Activated CD8-positive, alpha-beta T cell treated with anti-CD3 and anti-CD28 coated beads for 36 hours (primary cell): ENCODE measurements at regions not wholly inside any gene's neighbourhood (a gene's known extent, or its start where the extent isn't known, plus 50 kb on each side); places are given as distances from the start of the nearest gene placed in this dataset.

Source experiments
- ATAC-seq: fragments of 200-7000 bp; cut with Tn5 transposase; one replicate; pipeline ENCODE4 v1.10.0; 2021; ENCODE audit warnings: mild to moderate bottlenecking, moderate library complexity
- CTCF ChIA-PET: fragments of 350-600 bp; sonication (Branson Sonifier 250); formaldehyde crosslinking; loops from one replicate; lab custom pipeline; 2021; ENCODE audit warnings: antibody characterized with exemption; lab: Charles Lee
- POLR2A ChIA-PET: fragments of 350-600 bp; sonication (Branson Sonifier 250); formaldehyde crosslinking; loops from one replicate; lab custom pipeline; 2021; ENCODE audit warnings: antibody characterized with exemption; lab: Charles Lee
- DNase-seq: peaks from one replicate; pipeline ENCODE4 v3.0.0-alpha.2; 2020
- H3K27ac Mint-ChIP-seq: one replicate; pipeline ENCODE4 v1.8.0; 2021; ENCODE audit warnings: mild to moderate bottlenecking, mixed read lengths
- H3K27me3 Mint-ChIP-seq: one replicate; pipeline ENCODE4 v1.8.0; 2021; ENCODE audit warnings: mixed read lengths
- H3K36me3 Mint-ChIP-seq: one replicate; pipeline ENCODE4 v1.8.0; 2021; ENCODE audit warnings: low read depth, mixed read lengths
- H3K4me1 Mint-ChIP-seq: one replicate; pipeline ENCODE4 v1.8.0; 2021; ENCODE audit warnings: low read depth, mixed read lengths
- H3K4me3 Mint-ChIP-seq: one replicate; pipeline ENCODE4 v1.8.0; 2021; ENCODE audit warnings: mild to moderate bottlenecking, moderate library complexity, mixed read lengths
- H3K9me3 Mint-ChIP-seq: one replicate; pipeline ENCODE4 v1.8.0; 2021; ENCODE audit warnings: mixed read lengths
- intact Hi-C: fragments of 100-400 bp; cut with micrococcal nuclease; formaldehyde crosslinking; loops from one replicate; pipeline ENCODE4 v1.10.0; 2022
- TF ChIP-seq, protein P1 (sequence below): fragments of 200-600 bp; IDR thresholded peaks from one replicate; pipeline ENCODE4 v1.8.0; 2022; ENCODE audit warnings: antibody characterized with exemption, mild to moderate bottlenecking

DNA sequence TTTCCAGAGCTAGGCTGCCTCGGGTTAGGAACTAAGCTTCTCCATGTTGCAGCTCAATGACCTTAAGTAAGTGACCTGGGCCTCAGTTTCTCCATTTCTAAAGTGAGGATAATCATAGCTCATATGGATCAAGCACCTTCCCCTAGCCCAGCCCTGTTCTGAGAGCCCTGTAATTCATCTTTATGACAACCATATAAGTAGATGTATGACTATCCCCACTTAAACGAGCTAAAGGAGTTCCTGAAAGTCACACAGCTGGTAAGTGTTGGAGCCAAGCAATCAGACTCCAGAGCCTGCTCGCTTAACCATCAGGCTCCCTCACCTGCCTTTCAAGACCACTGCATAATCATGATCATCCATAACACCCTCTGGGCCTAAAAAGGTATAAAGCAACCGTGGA is 135.4 kb downstream of the SP3 start:
- no peaks in the 10 kb centered on the region for H3K36me3 Mint-ChIP-seq
- DNase-seq = no peak
- ChIA-PET CTCF (interaction anchor here (1.3 kb wide), 1 partner anchor 38 kb away, joined by 3 read pairs; no protein-coding TSS in a partner anchor), POLR2A (no interaction called here)
- no peaks in the 10 kb centered on the region for H3K9me3 Mint-ChIP-seq
- no peak overlapping the region for H3K4me3 Mint-ChIP-seq
- TF ChIP-seq, protein P1, sequence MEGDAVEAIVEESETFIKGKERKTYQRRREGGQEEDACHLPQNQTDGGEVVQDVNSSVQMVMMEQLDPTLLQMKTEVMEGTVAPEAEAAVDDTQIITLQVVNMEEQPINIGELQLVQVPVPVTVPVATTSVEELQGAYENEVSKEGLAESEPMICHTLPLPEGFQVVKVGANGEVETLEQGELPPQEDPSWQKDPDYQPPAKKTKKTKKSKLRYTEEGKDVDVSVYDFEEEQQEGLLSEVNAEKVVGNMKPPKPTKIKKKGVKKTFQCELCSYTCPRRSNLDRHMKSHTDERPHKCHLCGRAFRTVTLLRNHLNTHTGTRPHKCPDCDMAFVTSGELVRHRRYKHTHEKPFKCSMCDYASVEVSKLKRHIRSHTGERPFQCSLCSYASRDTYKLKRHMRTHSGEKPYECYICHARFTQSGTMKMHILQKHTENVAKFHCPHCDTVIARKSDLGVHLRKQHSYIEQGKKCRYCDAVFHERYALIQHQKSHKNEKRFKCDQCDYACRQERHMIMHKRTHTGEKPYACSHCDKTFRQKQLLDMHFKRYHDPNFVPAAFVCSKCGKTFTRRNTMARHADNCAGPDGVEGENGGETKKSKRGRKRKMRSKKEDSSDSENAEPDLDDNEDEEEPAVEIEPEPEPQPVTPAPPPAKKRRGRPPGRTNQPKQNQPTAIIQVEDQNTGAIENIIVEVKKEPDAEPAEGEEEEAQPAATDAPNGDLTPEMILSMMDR = no peak
- peaks cover 3% of the 10 kb centered on the region for H3K4me1 Mint-ChIP-seq
- no peak for ATAC-seq
- peaks cover 9% of the 10 kb centered on the region for H3K27me3 Mint-ChIP-seq
- intact Hi-C loops = no loop called here
- H3K27ac Mint-ChIP-seq = no peak overlapping the region

- Mint-ChIP-seq H3K4me3 (no peak overlapping the region), H3K36me3 (no peaks in the 10 kb centered on the region), H3K9me3 (no peaks in the 10 kb centered on the region), H3K27me3 (peaks cover 9% of the 10 kb centered on the region), H3K4me1 (peaks cover 3% of the 10 kb centered on the region), H3K27ac (no peak overlapping the region)
- ChIA-PET POLR2A (no interaction called here), CTCF (interaction anchor here (1.3 kb wide), 1 partner anchor 37 kb away, joined by 3 read pairs; no protein-coding TSS in a partner anchor)
- TF ChIP-seq, protein P1 = no peak
- ATAC-seq (no peak), DNase-seq (no peak)
- intact Hi-C loops = no loop called here
Observed at GRCh38 chr2:173830170-173830569, 135.0 kb downstream of the SP3 start.

DNA sequence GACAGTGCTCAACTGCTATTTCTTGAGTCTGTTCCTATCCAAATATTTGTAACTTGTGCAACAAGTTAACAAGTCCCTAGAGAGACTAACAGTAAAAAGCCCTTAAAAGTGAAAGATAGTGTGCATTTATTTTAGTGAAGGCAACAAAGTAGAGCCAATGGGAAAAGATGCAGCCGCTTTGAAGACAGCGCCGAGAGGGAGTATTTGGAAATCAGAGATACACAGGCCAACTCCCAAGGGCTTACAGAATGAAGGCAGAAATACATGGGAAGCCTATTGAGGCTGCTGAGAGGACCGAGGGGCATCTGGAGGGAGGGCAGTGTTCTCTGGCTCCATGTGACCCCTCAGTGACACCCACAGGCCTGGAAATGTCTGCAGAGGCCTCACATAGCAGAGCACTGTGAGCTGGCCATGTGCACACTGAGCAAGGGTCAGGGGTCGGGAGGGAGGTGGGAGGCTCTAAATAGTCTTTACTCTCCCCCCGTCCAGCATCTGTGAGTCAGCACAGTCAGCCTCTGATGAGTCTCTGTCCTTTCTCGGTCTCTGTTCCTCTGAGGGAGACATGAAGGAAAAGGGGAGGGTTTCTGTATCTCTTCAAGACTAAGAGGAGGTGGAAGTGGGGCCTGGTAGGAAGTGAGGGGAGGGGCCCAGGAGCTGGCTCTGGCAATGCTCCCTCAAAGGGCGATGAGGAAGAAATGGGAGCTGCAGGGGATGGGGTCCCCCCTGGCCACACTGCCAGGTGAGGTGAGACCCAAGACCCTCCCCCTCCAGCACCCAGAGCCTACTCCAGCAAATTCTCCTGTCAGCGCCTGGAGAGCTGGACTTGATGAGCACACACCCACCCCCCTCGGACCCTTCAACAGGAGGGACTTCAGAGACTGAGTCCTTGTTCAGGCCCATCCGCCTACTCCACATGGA is 133.6 kb downstream of the SP3 start:
- H3K4me1 Mint-ChIP-seq = peaks cover 3% of the 10 kb centered on the region
- no peak overlapping the region for H3K27ac Mint-ChIP-seq
- ATAC-seq (no peak), DNase-seq (no peak)
- no peaks in the 10 kb centered on the region for H3K9me3 Mint-ChIP-seq
- ChIA-PET POLR2A (no interaction called here), CTCF (no interaction called here)
- intact Hi-C loops = no loop called here
- H3K36me3 Mint-ChIP-seq = no peaks in the 10 kb centered on the region
- H3K27me3 Mint-ChIP-seq = peaks cover 7% of the 10 kb centered on the region
- H3K4me3 Mint-ChIP-seq = no peak overlapping the region
- TF ChIP-seq, protein P1 = no peak

GRCh38 chr2:173834141-173834540 is 131.0 kb downstream of the SP3 start:
- H3K36me3 Mint-ChIP-seq = no peaks in the 10 kb centered on the region
- no peaks in the 10 kb centered on the region for H3K4me1 Mint-ChIP-seq
- POLR2A ChIA-PET = no interaction called here
- ATAC-seq (no peak), DNase-seq (no peak)
- no peak overlapping the region for H3K27ac Mint-ChIP-seq
- intact Hi-C loops = no loop called here
- peaks cover 3% of the 10 kb centered on the region for H3K27me3 Mint-ChIP-seq
- TF ChIP-seq, protein P1 = no peak
- no peaks in the 10 kb centered on the region for H3K9me3 Mint-ChIP-seq
- CTCF ChIA-PET = no interaction called here
- H3K4me3 Mint-ChIP-seq = no peak overlapping the region

GRCh38 chr2:173835726-173836125 is 129.4 kb downstream of the SP3 start:
- H3K36me3 Mint-ChIP-seq = no peaks in the 10 kb centered on the region
- H3K4me1 Mint-ChIP-seq = no peaks in the 10 kb centered on the region
- no peak overlapping the region for H3K27ac Mint-ChIP-seq
- no peak overlapping the region for H3K4me3 Mint-ChIP-seq
- CTCF ChIA-PET = no interaction called here
- DNase-seq (no peak), ATAC-seq (no peak)
- H3K27me3 Mint-ChIP-seq = no peaks in the 10 kb centered on the region
- POLR2A ChIA-PET = no interaction called here
- intact Hi-C loops = no loop called here
- TF ChIP-seq, protein P1 = no peak
- H3K9me3 Mint-ChIP-seq = no peaks in the 10 kb centered on the region
